ENCODE measurements at regions not wholly inside any gene's neighbourhood (a gene's known extent, or its start where the extent isn't known, plus 50 kb on each side); places are given as distances from the start of the nearest gene placed in this dataset.

- DNase-seq: no peak
These were observed 132.6 kb upstream of the ARHGAP5 start for GRCh38 chr14:31944256-31945073.

- no peak for DNase-seq
These were observed 132.0 kb upstream of the ARHGAP5 start for GRCh38 chr14:31945074-31945613.

DNA sequence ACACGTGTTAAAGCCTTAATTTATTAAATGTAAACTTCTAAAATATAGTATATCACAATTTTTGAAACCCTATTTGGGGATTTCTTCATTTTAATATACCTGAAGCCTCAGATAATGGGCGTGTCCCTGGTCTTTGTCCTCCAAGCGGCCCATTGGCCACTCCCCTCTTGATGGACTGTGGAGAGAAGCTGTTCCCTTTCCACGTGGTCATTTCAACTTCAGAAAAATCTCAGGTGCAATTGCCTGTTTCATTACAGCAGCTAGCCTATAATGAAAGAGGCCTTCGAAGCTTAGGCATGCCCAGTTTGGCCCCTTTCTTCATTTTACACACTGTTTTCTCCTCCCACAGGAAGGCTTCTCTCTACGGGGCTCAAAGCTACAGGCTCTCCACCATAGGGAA is 131.4 kb upstream of the ARHGAP5 start:
- no peak for DNase-seq

DNA sequence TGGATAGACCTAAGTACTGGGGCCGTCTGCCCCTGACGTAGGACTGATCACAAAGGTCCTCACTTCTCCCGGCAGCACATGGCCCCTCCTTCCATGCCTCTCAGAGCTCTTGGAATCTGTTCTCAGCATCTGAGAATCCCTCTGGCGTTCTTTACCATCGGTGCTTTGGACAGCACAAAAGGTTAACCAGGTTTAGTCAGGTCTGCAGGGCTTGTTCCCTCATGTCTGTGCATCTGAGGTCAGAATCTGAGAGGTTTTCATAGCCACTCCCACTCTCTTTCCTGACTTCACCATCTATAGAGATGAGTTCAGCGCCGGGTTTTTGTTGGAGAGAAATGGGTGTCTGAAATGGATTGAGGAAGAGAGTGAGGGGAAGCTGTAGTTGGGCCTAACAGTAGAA is 130.0 kb upstream of the ARHGAP5 start:
- no peak for DNase-seq

- no peak for DNase-seq
These were observed 129.2 kb upstream of the ARHGAP5 start for GRCh38 chr14:31947680-31948595.

GRCh38 chr14:31949709-31950108 is 127.4 kb upstream of the ARHGAP5 start:
- no peak for DNase-seq

GRCh38 chr14:31950331-31950730 is 126.8 kb upstream of the ARHGAP5 start:
- no peak for DNase-seq

DNA sequence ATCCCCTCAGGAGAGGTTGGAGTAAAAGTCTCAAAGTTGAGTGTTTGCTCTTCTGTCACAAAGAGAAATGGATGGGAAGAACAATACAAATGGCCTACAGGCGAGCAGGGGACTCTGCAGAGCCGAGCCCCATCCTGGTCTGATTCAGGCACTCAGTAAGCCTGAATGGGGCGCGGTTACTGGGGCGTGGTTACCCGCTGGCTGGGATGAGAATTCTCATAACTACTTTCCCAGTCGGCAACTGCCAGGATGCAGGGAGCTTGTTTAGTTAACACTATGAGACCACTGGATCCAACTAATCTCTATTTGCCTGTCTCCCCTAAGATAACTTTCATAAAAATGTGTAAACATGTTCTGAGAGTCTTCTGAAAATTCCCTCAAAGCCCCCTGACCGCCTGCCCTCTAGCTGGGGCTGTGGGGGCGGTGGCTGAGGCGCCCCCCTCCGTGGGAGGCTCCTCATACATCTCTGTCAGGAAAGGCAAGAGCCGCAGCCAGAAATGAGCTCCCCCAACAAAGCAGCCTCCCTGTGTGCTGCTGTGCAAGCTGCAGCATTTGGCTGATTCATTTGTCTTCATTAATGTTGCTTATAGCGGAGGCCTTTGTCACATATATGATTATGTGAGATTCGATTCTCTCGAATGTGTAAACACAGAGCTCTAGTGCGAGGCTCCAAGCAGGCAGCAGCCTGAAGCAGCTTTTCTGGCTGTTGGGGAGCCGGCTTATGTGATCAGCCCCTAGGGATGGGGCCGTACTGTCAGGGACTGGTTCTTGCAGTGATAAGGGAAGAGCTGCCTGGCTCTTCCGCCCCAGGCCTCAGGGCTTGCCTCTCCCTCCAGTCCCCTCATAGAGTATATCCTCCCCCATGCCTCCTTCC is 126.1 kb upstream of the ARHGAP5 start:
- no peak for DNase-seq

DNA sequence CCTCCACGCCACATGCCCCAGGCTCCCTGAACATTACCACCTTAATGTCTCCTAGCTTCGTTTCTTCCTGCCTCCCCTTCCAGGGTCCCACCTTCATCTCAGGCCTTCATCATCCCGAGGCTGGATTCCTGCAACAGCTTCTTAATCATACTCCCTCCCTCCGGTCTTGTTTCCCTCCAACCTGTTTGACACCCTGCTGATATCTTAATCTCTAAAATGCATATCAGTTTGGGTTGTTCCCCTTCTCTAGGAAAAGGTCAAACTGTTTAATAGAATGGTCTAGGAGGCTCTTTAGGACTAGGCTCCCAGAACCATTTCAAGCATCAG is 125.5 kb upstream of the ARHGAP5 start:
- DNase-seq: no peak

GRCh38 chr14:31952573-31952972 is 124.5 kb upstream of the ARHGAP5 start:
- no peak for DNase-seq

DNA sequence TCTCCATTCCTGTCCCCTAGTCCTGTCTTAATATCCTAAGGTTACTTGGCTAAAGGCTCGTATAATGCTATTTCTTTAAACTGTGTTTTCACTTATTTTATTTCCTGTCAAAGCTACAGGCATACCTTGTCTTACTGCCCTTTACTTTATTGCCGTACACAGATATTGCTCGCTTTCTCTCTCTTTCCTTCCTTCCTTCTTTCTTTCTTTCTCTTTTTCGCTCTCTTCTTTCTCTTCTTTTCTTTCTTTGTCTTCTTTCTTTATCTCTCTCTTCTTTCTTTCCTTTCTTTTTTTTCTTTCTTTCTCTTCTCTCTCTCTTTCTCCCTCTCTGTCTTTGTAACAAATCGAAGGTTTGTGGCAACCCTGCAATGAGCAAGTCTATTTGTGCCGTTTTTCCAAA is 123.9 kb upstream of the ARHGAP5 start:
- no peak for DNase-seq

GRCh38 chr14:31954991-31955390 is 122.1 kb upstream of the ARHGAP5 start:
- no peak for DNase-seq

- DNase-seq: no peak
These were observed 121.0 kb upstream of the ARHGAP5 start for GRCh38 chr14:31955936-31956579.

DNA sequence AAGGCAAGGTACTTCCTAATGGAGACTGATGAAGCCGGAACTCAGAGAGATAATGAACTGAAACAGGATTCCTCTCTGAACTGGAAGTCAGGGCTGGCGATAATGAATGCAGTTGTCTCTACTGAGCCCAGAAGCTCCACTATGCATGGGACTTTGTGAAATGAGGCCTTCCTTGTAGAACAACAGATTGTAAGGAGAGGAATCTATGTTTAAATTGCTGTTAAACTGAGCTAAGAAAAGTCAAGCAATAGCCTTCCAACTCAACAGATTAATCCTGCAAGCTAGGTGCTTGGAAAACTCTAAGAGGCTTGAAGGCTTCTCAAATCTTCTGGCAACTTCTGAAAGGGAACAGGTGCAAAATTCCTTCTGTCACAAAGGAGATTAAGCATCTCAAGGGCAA is 119.5 kb upstream of the ARHGAP5 start:
- DNase-seq: peak; percentile 67

DNA sequence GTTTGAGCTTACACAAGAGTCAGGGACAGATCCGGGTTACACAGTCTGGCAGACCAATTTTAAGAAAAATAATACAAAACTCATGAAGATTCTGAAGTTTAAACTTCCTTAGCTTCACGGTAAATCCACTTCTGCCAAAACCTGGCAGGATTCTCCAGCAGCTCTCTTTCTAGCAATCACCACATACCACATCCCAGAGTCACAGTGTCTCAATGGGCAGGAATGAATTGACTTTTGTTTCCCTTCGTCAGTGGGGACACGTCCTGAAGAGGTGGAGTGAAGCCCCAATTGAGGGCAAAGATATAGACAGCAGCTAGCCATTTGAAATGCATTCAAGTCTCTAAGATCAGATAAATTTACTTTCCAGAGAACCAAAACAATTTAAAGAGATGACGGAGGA is 117.1 kb upstream of the ARHGAP5 start:
- no peak for DNase-seq

- DNase-seq: peak; percentile 95
These were observed 115.2 kb upstream of the ARHGAP5 start for GRCh38 chr14:31961896-31962295.

DNA sequence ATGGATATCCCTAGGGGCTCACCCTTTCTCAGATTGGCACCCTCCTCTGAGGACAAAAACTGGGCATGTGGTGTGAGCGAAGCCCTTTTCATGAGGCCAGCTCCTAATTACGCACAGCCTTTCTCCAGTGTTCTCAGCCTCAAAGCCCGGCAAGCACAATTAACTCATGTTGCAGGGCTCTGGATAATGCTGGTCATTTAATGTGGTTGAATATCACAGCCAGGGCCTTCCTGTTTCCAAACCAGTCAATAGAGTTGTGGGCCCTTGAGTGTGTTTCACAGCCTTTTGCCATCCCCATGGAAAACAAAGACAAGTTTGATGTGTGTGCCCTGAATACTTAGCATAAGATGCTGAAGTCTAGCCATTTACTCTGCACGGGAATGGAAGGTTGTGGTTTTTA is 114.2 kb upstream of the ARHGAP5 start:
- DNase-seq: no peak

DNA sequence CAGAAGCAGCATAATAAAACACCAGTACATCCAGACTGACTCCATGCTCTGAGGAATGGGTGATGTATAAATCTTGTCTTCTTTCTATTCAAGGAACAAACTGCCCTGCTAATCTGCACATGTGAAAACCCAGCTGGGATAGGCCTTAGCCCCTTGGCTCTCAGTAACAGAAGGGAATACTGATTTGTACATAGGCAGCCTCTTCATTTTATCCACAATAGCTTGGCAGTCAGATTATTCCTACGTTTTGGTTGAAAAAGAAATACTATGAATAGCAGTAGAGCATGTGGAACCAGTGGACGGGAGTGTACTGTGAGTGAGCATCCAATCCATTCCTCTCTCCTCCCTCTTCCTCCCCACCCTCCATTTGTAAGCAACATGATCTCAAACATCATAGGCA is 113.5 kb upstream of the ARHGAP5 start:
- no peak for DNase-seq

GRCh38 chr14:31964490-31964889 is 112.6 kb upstream of the ARHGAP5 start:
- DNase-seq: no peak

DNA sequence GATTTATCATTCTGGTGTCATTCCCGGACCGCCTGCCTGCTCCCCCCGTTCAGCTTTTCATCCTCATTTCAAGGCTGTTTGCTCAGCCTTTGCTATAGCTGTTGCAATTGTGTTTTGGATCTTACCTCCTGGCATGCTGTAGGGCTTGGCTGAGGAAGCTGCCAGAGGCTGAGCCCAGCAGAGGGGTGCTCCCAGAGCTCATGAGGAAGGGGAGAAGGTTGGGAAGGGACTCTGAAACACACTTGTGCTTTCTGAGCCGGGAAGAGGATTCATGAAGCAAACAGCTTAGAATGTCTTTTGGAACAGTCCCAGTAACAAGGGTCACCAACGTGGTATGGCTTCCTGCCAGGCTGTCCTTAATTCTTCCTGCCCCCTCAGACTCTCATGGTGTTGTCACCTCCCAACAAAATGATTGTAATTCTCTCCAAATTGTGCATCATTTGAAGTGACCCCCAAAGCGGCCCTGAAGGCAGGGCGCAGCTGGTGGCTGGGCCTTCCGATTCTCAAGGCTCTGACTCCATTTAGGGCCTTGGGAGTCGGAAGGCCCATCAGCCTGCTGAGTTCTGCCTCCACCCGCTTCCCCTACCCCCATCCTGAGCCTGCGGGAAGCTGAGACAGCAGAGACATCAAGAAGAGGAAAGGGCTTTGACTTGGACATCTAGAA is 111.9 kb upstream of the ARHGAP5 start:
- no peak for DNase-seq

- DNase-seq: no peak
These were observed 111.1 kb upstream of the ARHGAP5 start for GRCh38 chr14:31965735-31966598.
